ENCODE measurements at regions not wholly inside any gene's neighbourhood (a gene's known extent, or its start where the extent isn't known, plus 50 kb on each side); places are given as distances from the start of the nearest gene placed in this dataset.

DNA sequence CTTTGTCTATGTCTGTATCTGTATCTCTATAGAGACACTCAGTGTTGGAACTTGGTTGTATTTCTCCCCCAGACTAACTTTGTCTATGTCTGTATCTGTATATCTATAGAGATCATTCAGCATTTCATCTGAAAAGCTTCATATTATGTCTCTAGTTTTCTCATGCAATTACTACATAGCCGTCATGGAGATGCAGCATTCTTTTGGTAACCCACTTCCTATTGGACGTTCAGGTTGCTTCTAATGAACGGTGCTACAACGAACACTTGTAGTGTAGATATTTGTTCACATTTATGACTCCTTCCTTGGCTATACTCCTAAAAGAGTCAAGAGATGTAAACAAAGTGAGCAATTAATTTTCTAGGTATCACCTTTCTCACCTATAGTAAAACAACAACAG lies 81.5 kb upstream of the KCNA1 start:
- Histone ChIP-seq H3K4me3 (no peak overlapping the region), H3K4me1 (peaks cover 0 to 14% (median 0%) of the 10 kb centered on the region in 12 donors), H3K36me3 (no peaks in the 10 kb centered on the region), H3K27me3 (peaks cover 0 to 25% (median 0%) of the 10 kb centered on the region in 9 donors), H3K27ac (no peak overlapping the region), H3K9me3 (no peaks in the 10 kb centered on the region)
- TF ChIP-seq POLR2A (IDR thresholded peaks at IDR 0.05) = no peak
- TF ChIP-seq, protein P1, sequence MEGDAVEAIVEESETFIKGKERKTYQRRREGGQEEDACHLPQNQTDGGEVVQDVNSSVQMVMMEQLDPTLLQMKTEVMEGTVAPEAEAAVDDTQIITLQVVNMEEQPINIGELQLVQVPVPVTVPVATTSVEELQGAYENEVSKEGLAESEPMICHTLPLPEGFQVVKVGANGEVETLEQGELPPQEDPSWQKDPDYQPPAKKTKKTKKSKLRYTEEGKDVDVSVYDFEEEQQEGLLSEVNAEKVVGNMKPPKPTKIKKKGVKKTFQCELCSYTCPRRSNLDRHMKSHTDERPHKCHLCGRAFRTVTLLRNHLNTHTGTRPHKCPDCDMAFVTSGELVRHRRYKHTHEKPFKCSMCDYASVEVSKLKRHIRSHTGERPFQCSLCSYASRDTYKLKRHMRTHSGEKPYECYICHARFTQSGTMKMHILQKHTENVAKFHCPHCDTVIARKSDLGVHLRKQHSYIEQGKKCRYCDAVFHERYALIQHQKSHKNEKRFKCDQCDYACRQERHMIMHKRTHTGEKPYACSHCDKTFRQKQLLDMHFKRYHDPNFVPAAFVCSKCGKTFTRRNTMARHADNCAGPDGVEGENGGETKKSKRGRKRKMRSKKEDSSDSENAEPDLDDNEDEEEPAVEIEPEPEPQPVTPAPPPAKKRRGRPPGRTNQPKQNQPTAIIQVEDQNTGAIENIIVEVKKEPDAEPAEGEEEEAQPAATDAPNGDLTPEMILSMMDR (IDR thresholded peaks at IDR 0.05) = no peak
- intact Hi-C loops (cut with DNase I) = no loop called here
- DNase-seq (no peak), ATAC-seq (no peak)
- WGBS, 4 donors = 68 to 83% (median 73%) methylated on average over 4 of the region's 4 CpGs

DNA sequence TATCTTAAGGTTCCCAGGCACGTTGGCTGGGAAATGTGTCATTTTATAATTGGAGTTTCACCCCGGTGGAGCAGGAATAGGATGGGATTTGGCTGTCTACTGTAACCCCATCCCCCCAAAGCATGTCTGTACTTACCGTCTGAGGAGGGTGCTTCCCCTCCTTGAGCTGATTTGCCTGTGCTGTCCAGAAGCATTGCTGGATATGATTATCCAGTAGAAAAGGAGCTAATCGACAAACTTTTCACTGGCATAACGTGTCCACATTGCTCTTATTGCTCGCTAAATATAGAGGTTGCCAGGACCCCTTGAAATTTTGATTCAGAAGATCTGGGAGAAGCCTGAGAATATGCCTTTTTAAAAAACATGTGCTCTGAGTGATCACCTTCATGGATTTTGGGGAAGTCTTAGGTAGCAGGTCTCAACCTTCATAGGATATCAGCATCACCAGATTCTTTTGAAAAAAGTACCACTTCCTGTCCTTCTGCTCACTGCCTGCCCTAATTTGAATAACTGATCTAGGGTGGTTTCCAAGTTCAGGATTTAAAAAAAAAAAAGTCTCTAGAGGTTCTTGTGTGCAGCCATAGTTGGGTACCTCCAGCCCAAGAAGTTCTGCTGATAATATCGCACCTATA lies 80.4 kb upstream of the KCNA1 start:
- peaks cover 0 to 25% (median 0%) of the 10 kb centered on the region in 9 donors for H3K27me3 ChIP-seq
- ATAC-seq (no peak), DNase-seq (no peak)
- H3K4me3 ChIP-seq = no peak overlapping the region
- H3K9me3 ChIP-seq = no peaks in the 10 kb centered on the region
- H3K36me3 ChIP-seq = no peaks in the 10 kb centered on the region
- H3K27ac ChIP-seq = no peak overlapping the region
- H3K4me1 ChIP-seq = peaks cover 0 to 14% (median 0%) of the 10 kb centered on the region in 12 donors
- TF ChIP-seq, protein P1 (IDR thresholded peaks at IDR 0.05) = no peak
- TF ChIP-seq POLR2A (IDR thresholded peaks at IDR 0.05) = no peak
- intact Hi-C loops (cut with DNase I) = no loop called here
- WGBS, 4 donors = 73 to 83% (median 79%) methylated on average over 7 of the region's 7 CpGs

DNA sequence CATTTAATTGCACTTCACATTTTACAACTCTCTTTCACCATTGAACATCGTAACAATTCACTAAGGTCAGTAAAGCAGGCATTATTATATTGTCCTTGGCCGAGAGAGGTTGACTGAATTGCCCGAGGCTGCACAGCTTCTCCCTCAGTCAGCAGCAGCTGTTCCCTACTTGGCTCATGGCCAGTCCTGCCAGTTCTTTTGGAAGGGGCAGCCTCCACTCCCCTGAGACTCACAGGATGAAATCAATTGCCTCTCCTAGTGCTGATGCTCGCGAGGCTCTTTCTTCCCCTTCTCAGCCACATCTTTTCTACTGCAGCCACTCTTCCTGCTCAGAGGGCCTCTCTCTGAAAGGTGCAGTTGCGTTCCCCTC lies 79.9 kb upstream of the KCNA1 start:
- 62 to 78% (median 65%) methylated on average over 6 of the region's 6 CpGs for WGBS, 4 donors
- Histone ChIP-seq H3K4me1 (peaks cover 0 to 13% (median 0%) of the 10 kb centered on the region in 12 donors), H3K9me3 (no peaks in the 10 kb centered on the region), H3K27ac (no peak overlapping the region), H3K36me3 (no peaks in the 10 kb centered on the region), H3K4me3 (no peak overlapping the region), H3K27me3 (peaks cover 0 to 25% (median 0%) of the 10 kb centered on the region in 9 donors)
- ATAC-seq (no peak), DNase-seq (no peak)
- intact Hi-C loops (cut with DNase I) = no loop called here
- TF ChIP-seq, protein P1 (IDR thresholded peaks at IDR 0.05) = no peak
- no peak for TF ChIP-seq POLR2A (IDR thresholded peaks at IDR 0.05)

DNA sequence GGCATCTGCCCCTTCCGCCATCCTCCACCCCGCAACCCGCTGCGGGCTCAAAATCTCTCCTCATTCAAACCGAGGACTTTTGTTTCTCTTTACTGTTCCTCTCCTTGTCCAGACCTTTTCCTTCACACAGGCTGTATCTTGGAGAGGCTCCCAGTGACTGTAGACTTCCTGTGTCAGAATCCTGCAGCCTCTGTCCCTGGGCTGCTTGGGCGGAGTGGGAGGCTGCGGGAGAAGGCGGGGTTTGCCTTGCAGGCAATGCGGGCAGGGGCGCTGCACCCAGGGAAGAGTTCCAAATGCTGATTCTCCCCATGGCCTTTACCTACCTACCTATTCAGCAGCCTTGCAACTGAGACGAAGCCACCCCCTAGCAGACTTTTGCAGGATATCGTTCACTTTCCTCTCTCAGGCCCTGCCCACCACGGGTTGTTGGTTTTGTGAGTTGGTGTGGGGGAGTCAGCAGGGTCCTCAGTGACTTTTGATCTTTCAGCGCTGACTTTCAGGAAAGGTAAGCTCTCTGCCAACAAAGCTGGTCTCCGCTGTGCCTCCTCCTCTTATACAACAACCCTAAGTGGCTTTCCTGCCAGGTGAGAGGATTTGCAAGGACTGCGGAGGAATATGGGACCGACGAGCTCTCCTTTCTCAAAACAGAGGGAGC lies 79.0 kb upstream of the KCNA1 start:
- WGBS, 4 donors = 55 to 63% (median 61%) methylated on average over 18 of the region's 18 CpGs
- ATAC-seq (peak in 1 of 4 donors; percentile 22), DNase-seq (no peak)
- peaks cover 0 to 25% (median 0%) of the 10 kb centered on the region in 9 donors for H3K27me3 ChIP-seq
- no peak overlapping the region for H3K27ac ChIP-seq
- no peaks in the 10 kb centered on the region for H3K9me3 ChIP-seq
- peaks cover 0 to 4% (median 0%) of the 10 kb centered on the region in 12 donors for H3K4me1 ChIP-seq
- TF ChIP-seq POLR2A (IDR thresholded peaks at IDR 0.05) = no peak
- TF ChIP-seq, protein P1 (IDR thresholded peaks at IDR 0.05) = no peak
- intact Hi-C loops (cut with DNase I) = no loop called here
- no peak overlapping the region for H3K4me3 ChIP-seq
- H3K36me3 ChIP-seq = no peaks in the 10 kb centered on the region
